CD4-positive, alpha-beta memory T cell (primary cell): ENCODE measurements at regions not wholly inside any gene's neighbourhood (a gene's known extent, or its start where the extent isn't known, plus 50 kb on each side); places are given as distances from the start of the nearest gene placed in this dataset.

ENCODE experiments used
- CTCF ChIA-PET: fragments of 350-600 bp; sonication (Branson Sonifier 250); formaldehyde crosslinking; loops from one replicate; lab custom pipeline; 2021; ENCODE audit warnings: inconsistent platforms; ENCODE audit not compliant: partially characterized antibody; lab: Charles Lee
- POLR2A ChIA-PET: fragments of 350-600 bp; sonication (Branson Sonifier 250); formaldehyde crosslinking; loops from one replicate; lab custom pipeline; 2021; ENCODE audit not compliant: partially characterized antibody; lab: Charles Lee
- DNase-seq, 5 donors: peaks; one replicate each; pipeline versions ENCODE4 v3.0.0 to v3.0.0-alpha.2; 2020 to 2022; ENCODE audit warnings: mixed read lengths in 1 of 5
- H3K27ac ChIP-seq: one replicate; pipeline ENCODE4 v1.7.0; 2013; ENCODE audit warnings: low read depth, low read length
- H3K27me3 ChIP-seq: 2 replicates; pipeline ENCODE4 v1.7.0; 2013; ENCODE audit warnings: mild to moderate bottlenecking, low read length, moderate library complexity; ENCODE audit not compliant: insufficient read depth
- H3K36me3 ChIP-seq: 2 replicates; pipeline ENCODE4 v1.7.0; 2013; ENCODE audit warnings: mild to moderate bottlenecking, low read length, moderate library complexity; ENCODE audit not compliant: insufficient read depth
- H3K4me1 ChIP-seq: 2 replicates; pipeline ENCODE4 v1.7.0; 2013; ENCODE audit warnings: mild to moderate bottlenecking, low read length, moderate library complexity; ENCODE audit not compliant: insufficient read depth
- H3K4me3 ChIP-seq, 2 donors: one replicate each; pipeline ENCODE4 v1.7.0; 2013; ENCODE audit warnings: low read length in 2 of 2, mild to moderate bottlenecking in 1 of 2
- H3K9me3 ChIP-seq, 2 donors: one replicate each; pipeline ENCODE4 v1.7.0; 2013; ENCODE audit warnings: low read length in 2 of 2, control low read depth in 1 of 2; ENCODE audit not compliant: control insufficient read depth in 1 of 2
- H3K27ac Mint-ChIP-seq, 7 donors: one replicate each; pipeline ENCODE4 v1.8.0; 2020 to 2021; ENCODE audit warnings: mixed read lengths in 7 of 7, mild to moderate bottlenecking in 6 of 7, inconsistent platforms in 3 of 7, moderate library complexity in 3 of 7
- H3K27me3 Mint-ChIP-seq, 2 donors: one replicate each; pipeline ENCODE4 v1.8.0; 2020 to 2021; ENCODE audit warnings: mixed read lengths in 2 of 2
- H3K36me3 Mint-ChIP-seq, 2 donors: one replicate each; pipeline ENCODE4 v1.8.0; 2020 to 2021; ENCODE audit warnings: mixed read lengths in 2 of 2, inconsistent platforms in 1 of 2, mild to moderate bottlenecking in 1 of 2
- H3K4me1 Mint-ChIP-seq, 4 donors: one replicate each; pipeline ENCODE4 v1.8.0; 2020 to 2021; ENCODE audit warnings: mixed read lengths in 4 of 4, mild to moderate bottlenecking in 1 of 4
- H3K4me3 Mint-ChIP-seq, 8 donors: one replicate each; pipeline ENCODE4 v1.8.0; 2020 to 2021; ENCODE audit warnings: mixed read lengths in 8 of 8, mild to moderate bottlenecking in 7 of 8, moderate library complexity in 6 of 8, inconsistent platforms in 3 of 8
- H3K9me3 Mint-ChIP-seq, 8 donors: one replicate each; pipeline ENCODE4 v1.8.0; 2020 to 2021; ENCODE audit warnings: mixed read lengths in 8 of 8, mild to moderate bottlenecking in 5 of 8, inconsistent platforms in 3 of 8, moderate library complexity in 1 of 8
- intact Hi-C: fragments of 100-400 bp; cut with micrococcal nuclease; formaldehyde crosslinking; loops from one replicate; pipeline ENCODE4 v1.15.1; 2023

DNA sequence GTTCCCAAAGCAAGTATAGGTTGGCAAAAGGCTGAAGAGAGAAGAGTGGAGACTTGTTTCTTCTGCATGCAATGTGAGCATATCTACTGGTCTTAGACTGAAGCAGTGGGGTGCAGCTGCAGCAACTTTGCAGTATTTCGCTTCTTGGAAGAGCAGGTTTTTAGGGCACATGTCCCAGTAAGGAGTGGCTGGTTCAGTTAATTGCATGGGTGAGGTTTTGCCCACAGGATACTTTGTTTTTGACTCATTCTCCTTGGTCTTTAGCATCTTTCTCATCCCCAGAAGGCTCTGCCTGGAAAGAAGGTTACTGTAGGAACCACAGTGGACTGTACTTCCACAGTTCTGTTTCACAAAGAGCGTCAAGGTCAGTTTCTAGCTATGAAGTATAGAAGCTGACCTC lies 68.0 kb upstream of the NR3C2 start:
- no peaks in the 10 kb centered on the region for H3K36me3 ChIP-seq
- Mint-ChIP-seq H3K36me3 (no peaks in the 10 kb centered on the region), H3K27ac (no peak overlapping the region), H3K4me3 (no peak overlapping the region), H3K9me3 (peaks cover 0 to 3% (median 0%) of the 10 kb centered on the region in 8 donors), H3K4me1 (peaks cover 0 to 2% (median 0%) of the 10 kb centered on the region in 4 donors), H3K27me3 (peaks cover 0 to under 1% of the 10 kb centered on the region in 2 donors)
- ChIA-PET CTCF (no interaction called here), POLR2A (no interaction called here)
- H3K4me3 ChIP-seq: no peak overlapping the region
- no peaks in the 10 kb centered on the region for H3K9me3 ChIP-seq
- no peak for DNase-seq
- H3K4me1 ChIP-seq: no peaks in the 10 kb centered on the region
- intact Hi-C loops: no loop called here
- no peaks in the 10 kb centered on the region for H3K27me3 ChIP-seq
- no peak overlapping the region for H3K27ac ChIP-seq

- Histone ChIP-seq H3K27ac (no peak overlapping the region), H3K9me3 (no peaks in the 10 kb centered on the region), H3K4me1 (no peaks in the 10 kb centered on the region), H3K27me3 (no peaks in the 10 kb centered on the region), H3K36me3 (no peaks in the 10 kb centered on the region), H3K4me3 (no peak overlapping the region)
- Mint-ChIP-seq H3K4me3 (no peak overlapping the region), H3K27me3 (peaks cover 0 to 1% of the 10 kb centered on the region in 2 donors), H3K9me3 (peaks cover 0 to 13% (median 0%) of the 10 kb centered on the region in 8 donors), H3K27ac (no peak overlapping the region), H3K4me1 (peaks cover 0 to under 1% (median 0%) of the 10 kb centered on the region in 4 donors), H3K36me3 (no peaks in the 10 kb centered on the region)
- ChIA-PET POLR2A (interaction anchor here (1.3 kb wide), 1 partner anchor 61 kb away, joined by 3 read pairs; the partner anchor contains the start of gene NR3C2), CTCF (no interaction called here)
- DNase-seq: no peak
- intact Hi-C loops: no loop called here
Measured at GRCh38 chr4:148503681-148504080, 61.5 kb upstream of the NR3C2 start.

- Histone ChIP-seq H3K4me3 (no peak overlapping the region), H3K27ac (no peak overlapping the region), H3K9me3 (no peaks in the 10 kb centered on the region), H3K27me3 (no peaks in the 10 kb centered on the region), H3K36me3 (no peaks in the 10 kb centered on the region), H3K4me1 (no peaks in the 10 kb centered on the region)
- Mint-ChIP-seq H3K36me3 (no peaks in the 10 kb centered on the region), H3K9me3 (peaks cover 0 to 10% (median 0%) of the 10 kb centered on the region in 8 donors), H3K27me3 (no peaks in the 10 kb centered on the region), H3K4me1 (peaks cover 0 to 2% (median 0%) of the 10 kb centered on the region in 4 donors), H3K27ac (no peak overlapping the region), H3K4me3 (no peak overlapping the region)
- ChIA-PET POLR2A (interaction anchor here (0.7 kb wide), 1 partner anchor 821 kb away, joined by 3 read pairs; no protein-coding TSS in a partner anchor), CTCF (no interaction called here)
- DNase-seq: no peak
- intact Hi-C loops: no loop called here
Measured at GRCh38 chr4:148497258-148497657, 55.0 kb upstream of the NR3C2 start.

- H3K4me3 ChIP-seq: no peak overlapping the region
- no peak overlapping the region for H3K27ac ChIP-seq
- no peaks in the 10 kb centered on the region for H3K4me1 ChIP-seq
- no peak overlapping the region for H3K27ac Mint-ChIP-seq
- H3K4me1 Mint-ChIP-seq: peaks cover 0 to 2% (median under 1%) of the 10 kb centered on the region in 4 donors
- H3K4me3 Mint-ChIP-seq: no peak overlapping the region
- H3K9me3 ChIP-seq: no peaks in the 10 kb centered on the region
- peaks cover 0 to 3% (median 0%) of the 10 kb centered on the region in 8 donors for H3K9me3 Mint-ChIP-seq
- ChIA-PET CTCF (no interaction called here), POLR2A (no interaction called here)
- DNase-seq: no peak
- H3K27me3 Mint-ChIP-seq: no peaks in the 10 kb centered on the region
- no peaks in the 10 kb centered on the region for H3K36me3 ChIP-seq
- intact Hi-C loops: no loop called here
- no peaks in the 10 kb centered on the region for H3K27me3 ChIP-seq
- H3K36me3 Mint-ChIP-seq: no peaks in the 10 kb centered on the region
Measured at GRCh38 chr4:148495463-148495862, 53.2 kb upstream of the NR3C2 start.
